Stimulated activated CD4-positive, alpha-beta T cell treated with anti-CD3 and anti-CD28 coated beads, Interleukin-1b, Interleukin-23, amount 100 ng/mL, for 1 hour (primary cell): ENCODE measurements at regions not wholly inside any gene's neighbourhood (a gene's known extent, or its start where the extent isn't known, plus 50 kb on each side); places are given as distances from the start of the nearest gene placed in this dataset.
A peak's percentile ranks its signal among the peaks of the same experiment; 100 is the strongest.

Experiments used
- DNase-seq, 2 donors: peaks; one replicate each; pipeline ENCODE4 v3.0.0-alpha.2; 2020; ENCODE audit warnings: low read depth in 2 of 2

DNA sequence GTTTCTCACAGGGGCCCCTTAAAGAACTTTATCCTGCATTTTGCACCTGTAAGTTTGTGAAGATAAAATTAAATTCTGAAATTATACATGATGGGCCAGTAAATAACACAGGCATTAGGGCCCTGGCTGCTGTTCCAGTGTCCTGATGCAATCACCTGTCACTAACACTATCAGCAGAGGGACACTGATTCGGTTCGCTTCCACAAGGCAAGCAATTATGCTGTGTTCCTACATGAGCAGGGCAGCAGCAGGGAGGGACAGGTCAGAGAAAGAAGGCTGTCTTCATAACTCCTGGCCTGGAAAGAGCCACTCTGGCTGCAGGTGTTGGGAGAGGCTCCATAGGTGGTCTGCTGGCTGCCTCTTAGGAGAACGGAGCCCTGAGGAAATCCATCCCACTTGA is 487.3 kb downstream of the MID1IP1 start:
- no peak for DNase-seq

DNA sequence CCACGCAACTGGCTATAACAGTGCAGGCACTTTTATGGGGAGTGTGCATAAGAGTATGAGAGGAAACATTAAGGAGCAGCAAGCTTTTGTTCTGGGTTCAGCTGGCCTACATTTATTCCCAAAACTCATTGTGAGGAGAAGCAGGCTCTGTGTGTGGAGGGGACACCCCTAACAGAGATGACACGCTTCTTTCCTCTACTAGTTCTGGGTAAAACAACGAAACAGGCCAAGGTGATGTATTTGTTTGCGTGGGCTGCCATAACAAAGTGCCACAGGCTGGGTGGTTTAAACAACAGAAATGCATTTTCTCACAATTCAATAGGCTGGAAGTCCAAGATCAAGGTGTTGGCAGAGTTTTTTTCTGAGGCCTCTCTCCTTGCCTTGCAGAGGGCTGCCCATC is 488.6 kb downstream of the MID1IP1 start:
- no peak for DNase-seq

DNA sequence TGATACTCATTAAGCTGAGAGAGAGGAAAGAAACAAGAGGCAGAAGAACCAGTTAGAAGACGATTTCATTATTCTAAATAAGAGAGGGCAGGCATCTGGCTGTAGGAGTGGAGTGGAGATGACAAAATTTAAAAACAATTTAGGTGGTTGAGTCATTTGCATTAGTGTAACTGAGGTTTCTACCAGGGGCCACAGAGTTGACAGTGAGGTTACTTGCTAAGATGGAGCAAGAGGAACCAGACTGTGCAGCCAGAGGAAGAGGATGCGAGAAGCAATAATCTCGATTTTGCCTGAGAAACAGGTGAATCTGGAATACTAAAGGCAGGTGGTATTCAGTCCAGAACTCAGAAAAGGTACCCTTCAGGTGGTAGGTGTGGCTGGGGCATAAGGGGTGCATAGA is 491.9 kb downstream of the MID1IP1 start:
- DNase-seq, result no peak

DNA sequence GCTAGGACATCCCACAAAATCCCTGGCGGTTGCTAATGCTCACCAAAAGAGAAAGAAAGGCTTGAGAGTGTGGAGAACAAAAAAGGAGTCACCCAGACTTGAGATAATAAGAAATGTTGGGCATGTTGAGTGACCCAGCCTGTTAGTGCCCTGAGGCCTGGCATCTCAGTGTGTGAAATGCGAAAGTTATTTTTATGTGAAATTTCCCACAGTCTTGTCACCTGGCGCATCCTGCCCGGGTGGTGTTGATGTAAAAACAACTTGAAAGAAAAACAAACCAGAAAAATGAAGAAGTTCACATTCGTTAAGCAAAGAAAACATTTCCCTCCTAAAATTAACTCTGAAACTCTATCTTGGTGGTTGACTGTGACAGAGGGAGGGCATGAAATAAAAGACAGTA is 495.2 kb downstream of the MID1IP1 start:
- DNase-seq, result no peak

DNA sequence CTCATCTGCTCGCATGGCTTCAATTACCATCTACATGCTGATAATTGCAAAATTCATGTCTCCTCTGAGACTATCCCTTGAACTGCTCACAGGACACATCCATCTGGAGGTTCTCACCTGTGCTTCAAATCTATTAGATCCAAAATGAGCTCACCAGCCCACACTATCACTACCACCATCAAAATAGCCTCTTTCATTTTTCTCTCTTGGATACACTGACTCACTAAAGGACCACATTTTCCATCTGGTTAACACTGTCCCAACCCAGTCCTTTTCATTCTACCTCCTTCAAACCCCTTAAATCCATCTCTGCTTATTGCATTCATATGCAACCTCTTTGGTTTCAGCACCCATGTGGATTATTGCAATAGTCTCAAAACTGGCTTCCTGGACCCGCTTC is 497.6 kb downstream of the MID1IP1 start:
- no peak for DNase-seq

DNA sequence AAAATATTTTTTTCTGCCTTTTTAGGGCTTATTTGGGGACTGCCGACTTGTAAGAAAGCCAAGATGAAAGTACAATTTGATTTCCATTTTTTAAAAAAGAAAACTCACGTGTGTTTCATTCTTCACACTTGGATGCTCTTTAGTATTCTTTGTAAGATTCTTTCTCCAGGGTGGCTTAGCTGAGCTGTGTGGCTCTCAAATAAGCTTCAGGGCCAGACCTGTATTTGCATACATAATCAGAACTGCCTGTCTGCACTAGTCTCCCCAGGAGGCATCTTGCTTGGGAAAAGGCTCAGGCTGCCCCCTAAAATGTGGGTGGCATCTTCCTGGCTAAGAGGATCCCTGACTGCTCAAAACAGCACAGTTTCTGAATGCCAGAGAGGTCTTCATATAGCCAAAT is 498.4 kb downstream of the MID1IP1 start:
- DNase-seq, result no peak

DNA sequence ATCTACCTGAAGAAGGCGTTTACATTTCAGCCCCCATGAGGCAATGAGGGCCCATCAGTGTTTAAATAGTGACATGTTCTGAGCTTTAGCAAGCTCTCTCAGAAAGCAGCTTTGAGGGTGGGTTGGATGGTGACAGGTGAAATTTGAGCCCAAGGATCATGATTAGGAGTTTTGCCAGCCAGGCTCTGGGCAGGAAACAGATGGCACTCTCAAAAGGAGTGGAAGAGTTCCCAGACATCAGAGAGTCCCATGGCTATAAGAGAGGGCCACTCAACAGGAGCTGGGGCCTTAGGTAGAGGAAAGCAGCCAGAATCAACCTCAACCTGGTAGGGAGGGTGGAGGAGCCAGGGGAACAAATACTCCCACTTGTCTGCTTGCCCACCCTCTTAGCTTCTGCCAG is 499.8 kb downstream of the MID1IP1 start:
- DNase-seq, result no peak

DNA sequence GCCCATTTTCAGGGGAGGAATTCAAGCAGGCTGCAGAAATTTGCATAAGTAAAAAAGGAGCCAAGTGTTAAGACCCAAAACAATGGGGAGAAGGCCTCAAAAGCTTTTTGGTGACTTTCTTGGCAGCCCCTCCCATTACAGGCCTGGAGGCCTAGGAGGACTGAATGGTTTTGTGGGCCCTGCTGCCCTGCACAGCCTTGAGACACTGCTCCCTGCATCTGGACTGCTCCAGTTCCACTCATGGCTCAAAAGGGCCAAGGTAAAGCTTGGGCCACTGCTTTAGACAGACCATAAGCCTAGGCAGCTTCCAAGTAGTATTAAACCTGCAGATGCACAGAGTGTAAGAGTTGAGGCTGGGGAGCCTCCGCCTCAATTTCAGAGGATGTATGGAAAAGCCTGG is 501.6 kb downstream of the MID1IP1 start:
- no peak for DNase-seq

DNA sequence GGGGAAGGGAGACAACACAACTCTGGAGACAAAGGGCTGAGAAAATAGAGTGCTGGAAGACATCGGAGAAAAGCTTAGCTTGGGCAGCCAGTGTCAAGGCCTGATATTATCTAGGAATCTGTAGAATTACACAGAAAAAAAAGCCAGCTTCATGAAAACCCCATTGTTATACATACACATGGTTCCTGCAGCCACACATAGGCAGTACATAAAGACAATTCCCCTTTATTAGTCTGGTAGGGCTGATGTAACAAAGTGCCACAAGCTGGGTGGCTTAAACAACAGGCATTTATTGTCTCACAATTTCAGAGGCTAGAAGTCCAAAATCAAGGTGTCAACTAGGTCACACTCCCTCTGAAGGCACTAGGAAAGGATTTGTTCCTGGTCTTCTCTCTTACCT is 503.5 kb downstream of the MID1IP1 start:
- no peak for DNase-seq

DNA sequence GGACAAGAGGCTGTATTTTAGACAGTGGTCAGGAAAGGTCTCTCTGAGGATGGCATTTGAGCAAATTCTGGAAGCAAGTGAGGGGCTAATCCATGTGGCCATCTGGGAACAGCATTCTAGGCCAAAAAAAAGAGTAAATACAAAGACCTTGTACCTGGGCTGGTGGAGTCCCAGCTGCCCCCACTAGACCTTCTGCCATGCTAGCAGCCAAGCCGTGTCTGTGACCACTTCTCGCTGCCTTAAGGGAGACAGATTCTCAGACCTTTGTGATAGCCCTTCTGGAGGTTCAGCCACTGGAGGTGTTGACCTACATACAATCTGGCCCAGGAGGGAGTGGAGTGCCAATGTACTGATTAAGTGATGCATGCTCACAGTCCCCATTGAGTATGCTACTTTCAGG is 506.2 kb downstream of the MID1IP1 start:
- no peak for DNase-seq

DNA sequence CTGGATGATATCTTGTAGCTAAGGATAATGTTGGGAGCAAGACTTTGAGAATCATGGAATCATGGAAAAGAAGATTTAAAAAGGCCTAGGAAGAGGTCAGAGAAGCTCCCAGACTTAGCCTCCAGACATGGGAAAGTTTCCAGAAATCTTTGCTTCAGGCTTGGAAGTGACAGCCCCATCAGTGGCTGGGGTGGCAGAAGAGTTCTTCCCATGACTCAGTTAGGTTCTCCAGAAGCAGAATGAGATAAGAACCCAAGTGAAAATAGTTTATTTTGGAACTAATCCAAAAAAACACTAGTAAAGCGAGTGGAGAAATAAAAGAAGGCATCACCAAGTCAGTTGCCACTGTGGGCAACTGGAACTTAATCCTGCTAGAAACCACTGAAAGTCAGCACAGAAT is 506.9 kb downstream of the MID1IP1 start:
- DNase-seq, result no peak

DNA sequence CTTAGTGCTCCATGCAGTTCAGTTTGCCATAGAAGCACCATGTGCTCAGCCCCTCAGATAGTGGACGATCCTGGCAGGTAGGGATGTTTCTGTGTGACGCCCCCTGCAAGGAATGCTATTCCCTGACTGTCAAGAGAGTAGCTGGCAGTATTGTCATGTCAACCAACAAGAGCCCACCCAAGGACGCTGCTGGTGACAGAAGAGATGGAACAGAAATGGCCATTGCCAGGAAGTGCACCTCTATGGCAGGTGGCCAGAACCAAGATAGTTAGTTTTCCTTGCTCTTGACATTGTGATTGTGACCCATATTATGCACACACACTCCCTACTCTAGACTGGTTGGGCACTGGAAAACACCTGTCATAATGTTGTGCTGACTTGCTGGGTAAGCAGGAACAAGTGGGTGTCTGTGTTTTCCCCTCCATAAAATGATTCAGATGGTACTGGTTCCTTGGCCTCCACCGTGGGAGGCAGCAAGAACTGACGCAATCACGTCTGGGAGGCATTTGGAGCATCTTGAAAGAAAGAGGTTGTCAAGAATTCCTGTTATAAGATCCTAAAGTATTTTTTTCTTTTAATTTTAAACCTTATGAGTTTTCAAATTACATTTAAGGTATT is 507.9 kb downstream of the MID1IP1 start:
- peak in 1 of 2 donors; percentile 19 for DNase-seq

DNA sequence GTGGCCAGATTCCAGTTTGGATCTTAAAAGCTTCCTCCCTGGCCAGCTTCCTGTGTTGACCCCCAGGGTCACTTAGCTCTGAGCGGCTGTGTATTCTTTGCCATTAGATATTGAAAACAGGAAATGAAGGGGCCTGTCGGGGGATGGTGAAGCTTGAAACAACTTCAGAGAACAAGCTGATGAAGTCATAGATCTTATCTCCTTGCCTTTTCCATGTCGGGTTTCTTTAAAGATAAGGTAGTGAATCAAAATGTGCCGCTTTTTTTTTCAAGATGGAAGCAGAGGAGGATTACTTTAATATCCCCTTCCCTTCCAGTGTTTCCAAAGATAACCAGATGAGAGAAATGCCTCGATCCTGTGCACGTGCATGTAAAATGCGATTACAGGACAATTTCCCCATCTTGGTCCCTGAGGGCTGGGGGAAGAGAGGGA is 508.5 kb downstream of the MID1IP1 start:
- DNase-seq, result no peak

DNA sequence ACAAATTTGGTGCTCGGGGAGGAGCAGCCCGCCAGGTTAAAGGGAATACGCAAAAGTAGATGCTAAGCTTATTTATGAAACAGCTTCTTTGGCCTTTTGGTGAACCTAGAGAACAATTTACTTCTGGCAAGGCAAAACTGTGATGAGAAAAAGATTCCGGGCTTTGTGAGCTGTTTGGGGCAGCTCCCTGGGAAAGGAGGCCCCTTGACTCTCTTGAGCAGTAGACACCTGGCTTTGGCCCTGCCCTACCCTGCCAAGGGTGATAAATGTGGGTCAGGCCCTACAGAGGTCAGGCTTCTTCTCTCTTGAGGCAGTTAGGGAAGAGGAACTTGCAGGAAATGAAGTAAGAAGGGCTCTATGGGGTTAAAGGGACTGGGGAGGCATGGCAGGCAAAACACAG is 509.6 kb downstream of the MID1IP1 start:
- no peak for DNase-seq

DNA sequence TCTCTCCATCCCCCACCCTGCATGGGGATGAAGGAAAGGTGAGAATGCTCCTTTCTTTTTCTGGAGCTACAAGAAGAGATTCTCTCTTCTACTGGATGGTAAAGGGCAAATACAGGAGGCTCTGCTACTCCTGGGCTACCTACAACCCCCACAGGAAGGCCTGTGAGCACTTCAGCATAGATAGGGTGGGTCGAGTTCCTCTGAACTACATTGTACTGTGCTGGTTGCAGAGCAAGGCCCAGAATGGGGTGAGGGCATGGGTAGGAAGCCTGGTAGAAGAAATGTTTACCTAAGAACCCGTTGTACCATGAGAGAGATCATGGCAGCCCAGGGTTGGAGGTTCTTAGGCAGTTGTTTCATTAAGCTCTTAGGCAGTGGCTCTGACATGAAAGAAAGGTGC is 510.4 kb downstream of the MID1IP1 start:
- DNase-seq, result no peak

DNA sequence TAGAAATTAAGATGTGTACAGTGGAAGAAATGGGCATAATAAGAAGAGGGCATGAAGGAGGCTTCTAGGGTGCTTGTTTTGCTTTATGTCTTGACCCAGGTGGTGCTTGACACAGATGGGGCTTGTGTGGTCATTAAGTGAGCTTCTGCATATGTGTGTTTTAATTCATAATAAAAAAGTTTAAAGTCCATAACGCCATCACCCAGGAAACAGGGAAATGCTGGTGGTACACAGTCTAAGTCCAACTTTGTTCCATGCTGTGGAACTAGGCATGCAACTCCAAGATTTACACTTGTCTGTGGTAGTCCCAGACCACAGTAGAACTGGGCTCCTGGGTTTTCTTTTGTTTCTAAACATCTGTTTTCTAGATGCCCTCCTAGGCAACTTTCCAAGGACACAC is 511.9 kb downstream of the MID1IP1 start:
- DNase-seq, result no peak

DNA sequence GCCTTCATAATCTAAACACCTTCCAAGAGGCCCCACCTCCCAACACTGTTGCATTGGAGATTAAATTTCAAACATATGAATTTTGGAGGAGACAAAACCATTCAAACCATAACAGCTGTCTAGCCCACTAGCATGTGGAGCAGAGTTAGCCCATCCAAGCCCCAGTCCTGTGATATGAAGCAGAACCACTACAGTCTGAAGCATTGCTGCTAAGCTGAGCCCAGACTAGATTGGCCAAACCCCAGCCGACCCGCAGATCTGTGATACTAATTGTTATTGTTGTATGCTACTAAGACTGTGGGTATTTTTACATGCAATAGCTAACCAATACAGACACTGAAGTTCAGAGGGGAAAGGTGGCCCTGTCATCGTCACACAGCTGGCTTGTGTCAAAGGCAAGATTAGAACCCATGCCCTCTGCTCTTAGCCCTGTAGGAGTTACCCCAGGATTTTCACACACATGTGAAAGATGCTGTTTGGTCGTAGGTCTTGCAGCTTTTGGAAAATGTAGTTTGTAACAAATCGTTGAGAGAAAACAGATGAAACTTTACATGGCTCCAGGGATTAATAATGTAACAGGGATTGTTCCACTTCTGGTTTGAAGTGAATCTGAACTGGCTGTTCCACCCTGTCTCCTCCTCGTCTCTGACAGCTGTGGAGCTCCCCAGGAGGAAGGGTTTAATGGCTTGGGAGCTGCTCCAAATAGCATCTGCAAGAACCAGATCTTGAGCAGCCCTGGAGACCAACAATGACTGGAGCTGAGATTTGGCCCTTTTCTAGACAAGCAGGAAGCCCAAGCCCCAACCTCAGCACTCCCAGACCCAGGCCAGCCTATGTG is 517.5 kb downstream of the MID1IP1 start:
- DNase-seq, result no peak

DNA sequence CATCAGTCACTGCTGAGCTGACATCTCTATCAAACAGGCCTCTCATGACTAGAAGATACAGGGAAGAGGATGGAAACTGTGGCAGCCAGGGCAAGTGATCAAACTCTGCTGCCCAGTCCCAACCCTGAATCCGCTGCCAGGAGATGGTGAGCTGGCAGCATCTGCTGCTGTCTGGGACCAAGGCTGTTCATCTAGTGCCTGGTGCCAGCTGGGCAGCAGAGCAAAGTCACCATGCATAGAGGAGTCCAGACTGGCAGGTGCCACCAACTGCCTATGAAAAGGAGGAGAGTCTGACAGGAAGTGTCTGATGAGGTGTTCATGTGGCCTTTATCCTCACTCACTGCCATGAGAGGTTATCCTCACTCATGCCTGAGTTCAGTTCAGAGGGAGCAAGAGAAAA is 518.9 kb downstream of the MID1IP1 start:
- no peak for DNase-seq

DNA sequence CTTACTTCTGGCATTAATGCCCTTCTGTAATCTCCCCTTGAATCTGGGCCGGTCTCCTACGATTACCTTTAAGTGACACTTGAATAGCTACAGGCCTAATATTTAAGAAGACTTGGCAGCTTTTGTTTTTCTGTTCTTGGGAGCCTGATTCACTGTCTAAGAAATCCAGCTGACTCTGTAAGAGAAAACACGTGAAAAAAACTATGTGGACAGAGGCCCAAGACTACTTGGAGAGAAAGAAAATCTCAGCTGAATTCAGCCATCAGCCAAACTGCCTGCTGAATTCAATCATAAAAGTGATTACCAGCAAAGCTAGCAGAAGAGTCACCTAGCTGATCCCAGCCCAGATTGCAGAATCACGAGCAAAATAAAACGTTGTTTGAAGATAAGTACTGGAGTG is 521.2 kb downstream of the MID1IP1 start:
- no peak for DNase-seq

DNA sequence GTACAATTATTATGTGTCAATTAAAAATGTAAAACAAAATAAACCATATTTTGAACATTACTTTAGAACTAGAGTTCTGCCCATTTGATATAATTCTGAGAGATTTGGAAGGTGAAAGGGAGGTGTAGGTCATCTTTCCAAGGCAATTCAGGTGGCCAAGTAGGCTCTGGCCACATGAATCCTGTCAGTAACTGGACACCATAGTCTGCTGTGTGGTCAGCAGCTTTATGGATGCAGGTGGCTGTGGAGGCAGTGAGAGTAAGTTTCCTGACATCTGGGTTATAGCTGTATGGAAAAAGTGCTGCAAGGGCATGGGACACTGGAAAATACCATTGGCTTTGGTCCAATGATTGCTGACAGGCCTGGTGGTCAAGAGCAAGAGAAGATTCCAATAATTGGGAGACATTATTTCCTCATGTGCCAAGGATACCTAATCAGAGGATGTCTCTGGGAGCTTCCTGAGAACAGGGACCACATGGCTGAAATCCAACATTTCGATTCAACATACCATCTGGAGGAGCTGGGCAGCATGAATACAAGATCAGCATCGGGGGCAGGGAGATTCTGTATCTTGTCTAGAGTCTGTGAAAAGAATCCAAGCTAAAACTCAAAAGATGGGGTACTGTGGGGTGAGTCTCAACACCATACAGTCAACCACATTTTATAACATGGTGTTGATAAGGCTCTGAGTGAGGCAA is 523.1 kb downstream of the MID1IP1 start:
- no peak for DNase-seq

DNA sequence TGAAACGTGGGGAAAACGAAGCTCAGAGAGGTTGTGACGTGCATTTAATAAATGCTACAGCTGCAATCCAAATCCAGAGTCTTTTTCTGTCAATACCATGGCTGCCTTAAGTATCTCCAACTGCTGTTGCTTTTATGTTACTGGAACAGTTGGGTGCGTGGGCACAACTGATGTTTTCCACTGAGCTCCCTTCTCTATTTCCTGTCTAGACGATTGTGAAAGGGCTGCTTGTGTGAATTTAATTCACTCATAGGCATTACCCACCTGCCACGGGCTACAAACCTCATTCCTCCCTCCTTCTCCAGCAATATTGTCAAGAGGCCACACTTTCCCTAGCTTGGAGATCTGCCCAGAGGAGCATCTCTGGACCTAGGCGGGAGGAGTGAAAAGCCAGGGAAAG is 526.0 kb downstream of the MID1IP1 start:
- DNase-seq, result no peak

DNA sequence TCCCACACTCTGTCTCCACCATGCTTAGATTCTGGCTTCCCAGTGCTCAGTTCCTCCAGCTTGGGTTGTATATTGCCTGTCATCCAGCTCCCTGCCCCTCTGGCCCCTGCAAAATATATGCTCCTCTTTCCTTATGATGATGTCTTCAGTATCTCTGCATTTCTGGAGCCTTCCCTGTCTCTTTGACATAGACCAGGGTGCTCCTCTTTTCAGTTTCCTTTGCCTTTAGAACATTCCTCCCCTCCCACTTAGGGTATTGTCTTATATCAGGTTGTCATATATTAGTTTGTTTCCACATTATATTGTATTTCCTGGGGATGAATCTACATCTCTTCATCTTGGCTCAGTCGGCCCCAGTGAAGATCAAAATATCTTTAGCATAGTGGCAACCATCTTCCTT is 526.4 kb downstream of the MID1IP1 start:
- DNase-seq, result no peak

DNA sequence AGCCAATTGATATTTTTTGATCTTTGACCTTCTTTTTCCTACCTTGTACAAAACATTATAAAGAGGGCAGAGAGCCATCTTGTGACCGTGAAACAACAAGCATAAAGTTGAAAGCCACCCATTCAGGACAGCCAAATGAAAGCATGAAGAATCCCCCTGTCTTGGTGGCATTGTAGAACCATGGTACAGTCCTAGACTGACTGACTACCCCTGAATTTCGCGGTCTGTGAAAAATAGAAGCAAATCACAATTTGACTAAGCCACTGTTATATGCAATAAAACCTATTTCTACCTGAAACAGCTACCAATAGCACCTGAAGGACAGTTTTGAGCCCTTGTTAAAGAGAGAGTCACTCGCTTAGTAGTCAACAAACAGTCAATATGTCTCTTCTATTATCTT is 527.4 kb downstream of the MID1IP1 start:
- DNase-seq, result no peak
